PC-3 (cell line): ENCODE measurements at regions not wholly inside any gene's neighbourhood (a gene's known extent, or its start where the extent isn't known, plus 50 kb on each side); places are given as distances from the start of the nearest gene placed in this dataset.

Experiments used
- ATAC-seq: fragments of 200-7000 bp; cut with Tn5 transposase; 2 replicates; pipeline ENCODE4 v1.9.1; 2020; ENCODE audit warnings: mild to moderate bottlenecking, moderate library complexity
- BruUV-seq: library from RNA; stranded (reverse); fragments of 400-500 nt; replicated peaks from 2 replicates; lab custom pipeline; 2021; lab: Mats Ljungman, UMichigan
- CTCF ChIA-PET: fragments of 300-600 bp; sonication (Branson Sonifier 250); formaldehyde crosslinking; loops from one replicate; lab custom pipeline; 2022; ENCODE audit warnings: antibody characterized with exemption; lab: Charles Lee
- POLR2A ChIA-PET: fragments of 300-600 bp; sonication (Branson Sonifier 250); formaldehyde crosslinking; loops from one replicate; lab custom pipeline; 2022; ENCODE audit warnings: antibody characterized with exemption; ENCODE audit not compliant: unreplicated experiment; lab: Charles Lee
- DNase-seq: peaks from one replicate; pipeline ENCODE4 v3.0.0-alpha.2; 2015
- H2AFZ ChIP-seq: fragments of 300-600 bp; sonication (generic); 2 replicates; pipeline ENCODE4 v1.6.0; 2016; ENCODE audit warnings: antibody characterized with exemption, low read length
- H3F3A ChIP-seq: fragments of 300-600 bp; sonication (generic); one replicate; pipeline ENCODE4 v1.6.0; 2017; ENCODE audit warnings: antibody characterized with exemption, low read length, control low read depth, mild to moderate bottlenecking; ENCODE audit not compliant: unreplicated experiment
- H3K27ac ChIP-seq: fragments of 300-600 bp; sonication (generic); 2 replicates; pipeline ENCODE4 v1.5.1; 2016; ENCODE audit warnings: mild to moderate bottlenecking, low read length
- H3K27me3 ChIP-seq: fragments of 300-600 bp; sonication (generic); 2 replicates; pipeline ENCODE4 v1.6.1; 2016; ENCODE audit warnings: low read length, mixed read lengths
- H3K36me3 ChIP-seq: fragments of 300-600 bp; sonication (generic); 2 replicates; pipeline ENCODE4 v1.6.1; 2016; ENCODE audit warnings: low read depth, mixed run types, low read length, mixed read lengths
- H3K4me1 ChIP-seq: fragments of 300-600 bp; sonication (generic); 2 replicates; pipeline ENCODE4 v1.5.1; 2016; ENCODE audit warnings: low read length; ENCODE audit not compliant: insufficient read depth
- H3K4me2 ChIP-seq: fragments of 300-600 bp; sonication (generic); 2 replicates; pipeline ENCODE4 v1.6.0; 2016; ENCODE audit warnings: low read length
- H3K4me3 ChIP-seq: fragments of 300-600 bp; sonication (generic); 2 replicates; pipeline ENCODE4 v1.5.1; 2016; ENCODE audit warnings: mild to moderate bottlenecking, low read length, mixed read lengths
- H3K79me2 ChIP-seq: fragments of 300-600 bp; sonication (generic); 2 replicates; pipeline ENCODE4 v1.6.1; 2017; ENCODE audit warnings: low read length, mixed read lengths
- H3K9ac ChIP-seq: fragments of 300-600 bp; sonication (generic); 2 replicates; pipeline ENCODE4 v1.6.0; 2016; ENCODE audit warnings: mild to moderate bottlenecking, low read length
- H3K9me2 ChIP-seq: fragments of 300-600 bp; sonication (generic); replicated peaks from 2 replicates; pipeline ENCODE4 v1.6.1; 2016; ENCODE audit warnings: mixed run types, low read length, mixed read lengths
- H3K9me3 ChIP-seq: fragments of 300-600 bp; sonication (generic); 2 replicates; pipeline ENCODE4 v1.6.1; 2016; ENCODE audit warnings: low read length, mixed read lengths
- H4K20me1 ChIP-seq: fragments of 300-600 bp; sonication (generic); 2 replicates; pipeline ENCODE4 v1.6.1; 2016; ENCODE audit warnings: low read length, mixed read lengths
- CTCF ChIP-seq: fragments of 300-600 bp; sonication (generic); conservative IDR thresholded peaks from 2 replicates; pipeline ENCODE4 v1.5.1; 2017; ENCODE audit warnings: antibody characterized with exemption, low read depth, mild to moderate bottlenecking, low read length
- EZH2 ChIP-seq: fragments of 300-600 bp; sonication (generic); IDR thresholded peaks from one replicate; pipeline ENCODE4 v1.6.1; 2017; ENCODE audit warnings: antibody characterized with exemption, mild to moderate bottlenecking, low read length; ENCODE audit not compliant: unreplicated experiment
- EZH2phosphoT487 ChIP-seq: fragments of 300-600 bp; sonication (generic); IDR thresholded peaks from 2 replicates; pipeline ENCODE4 v1.6.1; 2018; ENCODE audit warnings: mild to moderate bottlenecking, antibody characterized with exemption, low read length, borderline replicate concordance
- intact Hi-C: fragments of 100-400 bp; cut with micrococcal nuclease; formaldehyde crosslinking; loops from 2 replicates; pipeline ENCODE4 v1.9.0; 2023

DNA sequence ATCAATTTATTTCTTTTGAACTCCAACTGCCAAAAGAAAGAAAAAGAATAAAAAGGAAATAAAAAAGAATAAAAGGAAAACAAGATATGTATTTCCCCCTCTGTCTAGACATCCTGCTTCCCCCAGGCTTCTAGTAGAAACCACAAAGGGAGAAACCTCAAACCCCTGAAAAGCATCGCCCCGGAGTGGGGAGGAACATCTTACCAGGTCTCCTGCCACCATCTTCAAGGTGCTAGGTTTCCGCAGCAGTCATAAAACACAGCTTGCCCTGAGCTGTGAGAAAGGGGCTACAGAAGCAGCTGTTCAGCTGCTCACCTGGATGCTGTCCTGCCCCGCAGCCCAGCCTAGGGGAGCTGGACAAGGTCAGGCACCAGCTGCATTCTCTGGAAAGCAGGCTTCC is 487.7 kb downstream of the GADD45G start:
- H3F3A ChIP-seq, result no peaks in the 10 kb centered on the region
- CTCF ChIA-PET, result no interaction called here
- no TSS peak for BruUV-seq

DNA sequence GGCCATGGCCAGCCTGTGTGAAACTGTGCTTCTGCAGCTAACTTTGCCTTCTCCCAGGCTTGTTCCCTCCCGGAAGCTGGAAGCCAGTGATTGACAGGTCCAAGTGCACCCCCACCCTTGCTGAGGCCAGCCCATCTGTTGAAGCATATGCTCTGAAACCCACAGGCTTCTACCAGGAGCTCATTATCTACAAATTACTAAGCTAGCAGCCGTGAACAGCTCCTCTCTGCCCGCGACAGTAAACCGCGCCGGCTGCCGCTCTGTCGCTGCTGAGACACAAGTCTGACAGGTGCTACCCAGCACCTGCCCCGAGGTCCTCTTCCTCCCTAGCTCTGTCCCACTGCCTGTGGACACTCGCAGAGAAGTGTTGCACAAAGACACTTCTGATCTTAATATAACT is 490.9 kb downstream of the GADD45G start:
- no peak overlapping the region for H3K9ac ChIP-seq
- H3K27me3 ChIP-seq, result peaks cover 22% of the 10 kb centered on the region
- H3K27ac ChIP-seq, result no peak overlapping the region
- intact Hi-C loops, result no loop called here
- H3K4me3 ChIP-seq, result no peak overlapping the region
- no TSS peak for BruUV-seq
- H3K9me3 ChIP-seq, result no peaks in the 10 kb centered on the region
- DNase-seq (no peak), ATAC-seq (no peak)
- no peaks in the 10 kb centered on the region for H4K20me1 ChIP-seq
- no peak overlapping the region for H2AFZ ChIP-seq
- H3K4me2 ChIP-seq, result no peak overlapping the region
- H3K36me3 ChIP-seq, result no peaks in the 10 kb centered on the region
- H3K4me1 ChIP-seq, result no peaks in the 10 kb centered on the region
- POLR2A ChIA-PET, result no interaction called here
- H3K79me2 ChIP-seq, result no peaks in the 10 kb centered on the region
- CTCF ChIA-PET, result no interaction called here
- no peaks in the 10 kb centered on the region for H3F3A ChIP-seq
- no peaks in the 10 kb centered on the region for H3K9me2 ChIP-seq
- TF ChIP-seq EZH2 (no peak), EZH2phosphoT487 (no peak), CTCF (no peak)

More for the DNA sequence above, 487.7 kb downstream of the GADD45G start:
- ATAC-seq (no peak), DNase-seq (no peak)
- Histone ChIP-seq H3K4me1 (no peaks in the 10 kb centered on the region), H3K9me3 (no peaks in the 10 kb centered on the region), H3K79me2 (no peaks in the 10 kb centered on the region), H3K9me2 (no peaks in the 10 kb centered on the region), H3K27me3 (peaks cover 32% of the 10 kb centered on the region), H3K4me3 (no peak overlapping the region), H3K36me3 (no peaks in the 10 kb centered on the region), H2AFZ (no peak overlapping the region), H3K9ac (no peak overlapping the region), H3K27ac (no peak overlapping the region), H4K20me1 (no peaks in the 10 kb centered on the region), H3K4me2 (no peak overlapping the region)
- intact Hi-C loops, result no loop called here
- POLR2A ChIA-PET, result no interaction called here
- TF ChIP-seq CTCF, result no peak
- no peak for TF ChIP-seq EZH2
- TF ChIP-seq EZH2phosphoT487, result no peak

- H4K20me1 ChIP-seq, result no peaks in the 10 kb centered on the region
- BruUV-seq, result no TSS peak
- CTCF ChIA-PET, result interaction anchor here (1.3 kb wide), 1 partner anchor 494 kb away, joined by 5 read pairs; no protein-coding TSS in a partner anchor
- H3F3A ChIP-seq, result no peaks in the 10 kb centered on the region
- H3K4me1 ChIP-seq, result no peaks in the 10 kb centered on the region
- no peak overlapping the region for H3K4me2 ChIP-seq
- TF ChIP-seq EZH2, result no peak
- no peak overlapping the region for H3K4me3 ChIP-seq
- no peak overlapping the region for H3K9ac ChIP-seq
- H3K79me2 ChIP-seq, result no peaks in the 10 kb centered on the region
- H3K9me2 ChIP-seq, result no peaks in the 10 kb centered on the region
- H3K27me3 ChIP-seq, result peaks cover 21% of the 10 kb centered on the region
- POLR2A ChIA-PET, result no interaction called here
- ATAC-seq (no peak), DNase-seq (no peak)
- H3K27ac ChIP-seq, result no peak overlapping the region
- intact Hi-C loops, result no loop called here
- no peak overlapping the region for H2AFZ ChIP-seq
- H3K36me3 ChIP-seq, result no peaks in the 10 kb centered on the region
- H3K9me3 ChIP-seq, result no peaks in the 10 kb centered on the region
Measured at GRCh38 chr9:90097237-90097636, 492.4 kb downstream of the GADD45G start.
